Liver (tissue), 3 donors: ENCODE measurements at regions not wholly inside any gene's neighbourhood (a gene's known extent, or its start where the extent isn't known, plus 50 kb on each side); places are given as distances from the start of the nearest gene placed in this dataset.

Source experiments
- JUND ChIP-seq, 2 donors: IDR thresholded peaks; 2 replicates each; pipeline ENCODE4 v1.6.1; 2016; ENCODE audit warnings: antibody characterized with exemption in 2 of 2
- TAF1 ChIP-seq: conservative IDR thresholded peaks from 2 replicates; pipeline ENCODE4 v1.6.1; 2016; ENCODE audit warnings: antibody characterized with exemption, mild to moderate bottlenecking
- TF ChIP-seq, protein P1 (sequence below): fragments of 150-350 bp; IDR thresholded peaks from 2 replicates; pipeline ENCODE4 v1.5.1; 2017; ENCODE audit warnings: improper control_type of control experiment, low read depth, low read length; ENCODE audit not compliant: missing input control
- donor health status: healthy.
- donor health status: healthy.

DNA sequence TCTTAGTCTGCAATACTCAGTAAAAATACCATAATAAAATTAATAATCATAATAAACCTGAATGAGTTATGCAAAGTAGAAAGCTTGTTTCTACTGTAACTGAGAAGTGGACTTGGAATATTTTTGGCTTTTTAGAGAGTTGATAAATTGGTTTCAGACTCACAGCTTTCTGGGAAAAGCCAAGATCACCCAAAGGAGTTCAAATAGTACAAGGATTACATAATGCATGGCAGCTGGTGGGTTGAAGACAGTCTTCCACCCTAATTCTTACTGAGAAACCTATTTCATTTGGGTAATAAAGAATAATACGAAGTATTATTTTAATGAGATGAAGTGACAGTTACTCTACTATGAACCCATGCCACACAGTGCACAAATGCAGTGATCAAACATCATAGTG lies 139.4 kb upstream of the KLF12 start:
- TF ChIP-seq JUND (IDR thresholded peaks at IDR 0.05) (no peak), TAF1 (no peak)
- TF ChIP-seq, protein P1, sequence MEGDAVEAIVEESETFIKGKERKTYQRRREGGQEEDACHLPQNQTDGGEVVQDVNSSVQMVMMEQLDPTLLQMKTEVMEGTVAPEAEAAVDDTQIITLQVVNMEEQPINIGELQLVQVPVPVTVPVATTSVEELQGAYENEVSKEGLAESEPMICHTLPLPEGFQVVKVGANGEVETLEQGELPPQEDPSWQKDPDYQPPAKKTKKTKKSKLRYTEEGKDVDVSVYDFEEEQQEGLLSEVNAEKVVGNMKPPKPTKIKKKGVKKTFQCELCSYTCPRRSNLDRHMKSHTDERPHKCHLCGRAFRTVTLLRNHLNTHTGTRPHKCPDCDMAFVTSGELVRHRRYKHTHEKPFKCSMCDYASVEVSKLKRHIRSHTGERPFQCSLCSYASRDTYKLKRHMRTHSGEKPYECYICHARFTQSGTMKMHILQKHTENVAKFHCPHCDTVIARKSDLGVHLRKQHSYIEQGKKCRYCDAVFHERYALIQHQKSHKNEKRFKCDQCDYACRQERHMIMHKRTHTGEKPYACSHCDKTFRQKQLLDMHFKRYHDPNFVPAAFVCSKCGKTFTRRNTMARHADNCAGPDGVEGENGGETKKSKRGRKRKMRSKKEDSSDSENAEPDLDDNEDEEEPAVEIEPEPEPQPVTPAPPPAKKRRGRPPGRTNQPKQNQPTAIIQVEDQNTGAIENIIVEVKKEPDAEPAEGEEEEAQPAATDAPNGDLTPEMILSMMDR: no peak
